Fibroblast of villous mesenchyme (primary cell): ENCODE measurements at regions not wholly inside any gene's neighbourhood (a gene's known extent, or its start where the extent isn't known, plus 50 kb on each side); places are given as distances from the start of the nearest gene placed in this dataset.

Experiments
- DNase-seq: peaks from one replicate; pipeline ENCODE4 v3.0.0-alpha.2; 2010; ENCODE audit warnings: low read depth
- H3K4me3 ChIP-seq: 2 replicates; pipeline ENCODE4 v1.5.1; 2011; ENCODE audit warnings: low read depth, mild to moderate bottlenecking, low read length
- TF ChIP-seq, protein P1 (sequence below): IDR thresholded peaks from 2 replicates; pipeline ENCODE4 v1.5.1; 2012; ENCODE audit warnings: low read depth, mild to moderate bottlenecking, low read length; ENCODE audit not compliant: insufficient read depth

DNA sequence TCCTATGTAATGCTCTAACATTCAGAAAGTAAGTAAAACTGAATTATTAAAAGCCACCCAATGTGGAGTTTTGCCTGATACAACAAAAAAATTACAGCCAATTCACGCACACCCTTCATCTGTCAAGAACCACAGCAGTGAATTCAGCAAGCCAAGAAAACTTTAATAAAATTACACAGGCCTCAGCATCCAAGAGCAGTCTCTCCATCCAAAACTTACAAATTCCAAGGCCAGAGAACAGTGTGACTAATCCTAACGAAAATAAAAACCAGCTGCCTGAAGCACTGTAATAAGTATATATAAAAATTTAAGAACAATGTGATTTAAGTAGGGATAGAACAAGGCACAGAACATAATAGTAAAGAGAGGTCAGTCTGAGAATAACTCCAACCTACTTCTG, 54.2 kb downstream of the SIX6 start:
- TF ChIP-seq, protein P1, sequence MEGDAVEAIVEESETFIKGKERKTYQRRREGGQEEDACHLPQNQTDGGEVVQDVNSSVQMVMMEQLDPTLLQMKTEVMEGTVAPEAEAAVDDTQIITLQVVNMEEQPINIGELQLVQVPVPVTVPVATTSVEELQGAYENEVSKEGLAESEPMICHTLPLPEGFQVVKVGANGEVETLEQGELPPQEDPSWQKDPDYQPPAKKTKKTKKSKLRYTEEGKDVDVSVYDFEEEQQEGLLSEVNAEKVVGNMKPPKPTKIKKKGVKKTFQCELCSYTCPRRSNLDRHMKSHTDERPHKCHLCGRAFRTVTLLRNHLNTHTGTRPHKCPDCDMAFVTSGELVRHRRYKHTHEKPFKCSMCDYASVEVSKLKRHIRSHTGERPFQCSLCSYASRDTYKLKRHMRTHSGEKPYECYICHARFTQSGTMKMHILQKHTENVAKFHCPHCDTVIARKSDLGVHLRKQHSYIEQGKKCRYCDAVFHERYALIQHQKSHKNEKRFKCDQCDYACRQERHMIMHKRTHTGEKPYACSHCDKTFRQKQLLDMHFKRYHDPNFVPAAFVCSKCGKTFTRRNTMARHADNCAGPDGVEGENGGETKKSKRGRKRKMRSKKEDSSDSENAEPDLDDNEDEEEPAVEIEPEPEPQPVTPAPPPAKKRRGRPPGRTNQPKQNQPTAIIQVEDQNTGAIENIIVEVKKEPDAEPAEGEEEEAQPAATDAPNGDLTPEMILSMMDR, result no peak
- H3K4me3 ChIP-seq, result no peak overlapping the region
- peak; percentile 7 for DNase-seq

DNA sequence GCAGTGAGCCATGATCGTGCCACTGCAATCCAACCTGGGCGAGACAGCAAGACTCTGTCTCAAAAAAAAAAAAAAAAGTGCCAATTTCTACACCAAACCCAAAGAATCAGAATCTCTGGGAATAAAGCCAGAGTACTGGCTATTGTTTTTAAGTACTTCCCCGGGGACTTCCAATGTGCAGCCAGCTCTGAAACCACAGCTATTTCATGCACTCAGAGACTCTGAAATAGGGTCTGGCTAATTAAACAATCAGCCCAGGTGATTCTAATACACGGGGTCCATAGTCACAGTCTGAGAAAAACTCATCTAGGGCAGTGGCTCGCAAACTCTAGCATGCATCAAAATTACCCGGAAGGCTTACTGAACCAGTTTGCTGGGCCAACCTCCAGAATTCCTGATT, 56.3 kb downstream of the SIX6 start:
- DNase-seq, result peak; percentile 20
- TF ChIP-seq, protein P1, result no peak
- no peak overlapping the region for H3K4me3 ChIP-seq

DNA sequence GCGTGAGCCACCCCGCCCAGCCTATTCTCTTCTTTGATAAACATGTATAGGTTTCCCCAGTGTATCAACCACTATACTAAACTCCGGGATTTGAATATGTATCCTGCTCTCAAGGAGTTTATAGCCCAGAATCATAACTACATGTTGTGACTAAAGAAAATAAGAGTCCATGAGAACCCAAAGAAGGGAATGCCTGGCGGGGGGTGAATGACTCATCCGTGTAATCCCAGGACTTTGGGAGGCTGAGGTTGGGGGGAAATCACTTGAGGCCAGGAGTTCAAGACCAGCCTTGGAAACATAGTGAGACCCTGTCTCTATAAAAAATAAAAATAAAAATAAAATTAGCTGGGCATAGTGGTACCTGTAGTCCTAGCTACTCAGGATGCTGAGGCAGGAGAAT, 57.2 kb downstream of the SIX6 start:
- no peak overlapping the region for H3K4me3 ChIP-seq
- no peak for DNase-seq
- TF ChIP-seq, protein P1, result no peak

DNA sequence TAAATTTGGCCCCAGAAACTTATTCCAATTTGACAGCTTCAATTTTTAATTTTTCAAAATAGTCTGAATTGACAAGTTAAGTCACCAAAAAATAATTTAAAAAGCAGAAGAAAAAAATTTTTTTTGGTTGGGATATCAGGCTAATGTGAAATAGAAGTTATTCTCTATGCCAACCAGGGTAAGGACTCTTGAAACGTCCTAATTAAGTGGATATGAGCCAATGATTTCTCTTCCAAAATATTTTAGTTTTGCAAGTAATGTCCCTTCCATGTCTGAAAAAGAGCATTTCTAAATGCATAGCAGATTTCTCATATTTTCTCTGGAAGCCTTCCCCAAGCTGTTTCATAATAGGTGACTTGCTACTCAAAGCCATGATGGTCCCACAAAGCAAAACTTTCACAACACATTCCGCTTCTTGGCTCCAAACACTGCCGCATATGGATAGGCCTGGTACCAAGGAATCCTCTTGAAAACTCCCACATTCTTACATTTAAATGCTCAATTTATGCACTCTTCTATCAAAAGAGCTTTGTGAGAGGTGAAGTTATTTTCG, 65.1 kb downstream of the SIX6 start:
- DNase-seq, result no peak
- H3K4me3 ChIP-seq, result no peak overlapping the region
- TF ChIP-seq, protein P1, result no peak

DNA sequence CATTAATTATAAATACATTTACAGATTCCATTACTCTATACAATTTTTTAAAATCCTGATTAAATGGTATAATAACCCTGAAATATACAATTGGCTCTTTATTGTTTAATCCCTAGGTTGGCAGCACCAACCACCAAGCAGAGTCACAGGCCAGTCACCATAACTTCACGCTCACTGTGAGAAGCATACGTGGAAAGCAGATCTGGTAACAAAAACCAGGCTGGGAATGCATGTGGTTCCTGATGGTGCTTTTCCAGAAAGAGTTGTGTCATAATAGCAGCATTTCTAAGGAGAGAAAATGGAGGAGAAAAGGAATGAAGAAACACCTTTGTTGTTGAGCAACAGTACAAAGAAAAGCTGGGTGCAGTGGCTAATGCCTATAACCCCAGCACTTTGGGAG, 66.1 kb downstream of the SIX6 start:
- TF ChIP-seq, protein P1, result no peak
- H3K4me3 ChIP-seq, result no peak overlapping the region
- DNase-seq, result no peak

DNA sequence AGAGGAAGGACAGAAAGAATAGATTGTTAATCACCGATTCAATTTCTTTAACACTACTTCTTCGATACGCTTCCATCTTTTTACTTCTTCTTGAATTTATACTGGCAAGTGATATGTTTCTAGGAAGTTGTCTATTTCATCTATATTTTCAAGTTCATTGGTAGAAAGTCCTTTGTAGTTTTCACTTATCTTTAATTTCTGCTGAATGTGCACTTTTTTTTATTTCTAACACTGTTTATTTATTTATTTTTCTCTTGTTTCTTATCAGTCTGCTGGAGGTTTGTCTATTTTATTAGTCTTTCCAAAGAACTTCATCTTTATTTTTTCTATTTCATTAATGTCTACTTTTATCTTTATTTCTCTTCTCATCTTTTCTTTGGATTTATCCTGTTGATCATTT, 63.6 kb downstream of the SIX1 start:
- H3K4me3 ChIP-seq, result no peak overlapping the region
- DNase-seq, result no peak
- TF ChIP-seq, protein P1, result no peak

DNA sequence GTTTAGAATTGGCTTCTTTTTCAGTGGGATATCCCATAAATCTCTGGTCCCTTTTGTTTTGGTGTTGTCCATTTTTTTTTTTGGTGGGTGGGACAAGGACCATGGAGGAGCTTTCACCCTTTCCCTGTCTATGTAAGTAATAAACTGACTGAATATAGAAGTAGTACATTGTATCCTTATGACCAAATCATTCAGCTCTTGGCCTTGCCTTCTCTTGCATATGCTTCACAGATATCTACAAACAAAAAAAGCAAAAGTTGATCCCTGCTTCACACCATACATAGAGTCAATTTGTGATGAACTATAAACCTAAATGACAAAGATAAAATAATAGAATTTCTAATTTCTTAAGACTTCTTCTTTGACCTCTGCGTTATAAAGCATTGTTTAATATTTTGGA, 59.8 kb downstream of the SIX1 start:
- TF ChIP-seq, protein P1, result no peak
- no peak for DNase-seq

More for the DNA sequence above, 59.8 kb downstream of the SIX1 start:
- no peak overlapping the region for H3K4me3 ChIP-seq
